MM.1S (cell line): ENCODE measurements at regions not wholly inside any gene's neighbourhood (a gene's known extent, or its start where the extent isn't known, plus 50 kb on each side); places are given as distances from the start of the nearest gene placed in this dataset.
"Not testable (repeated sequence)": the region's sequence is repeated elsewhere in the genome, so short reads cannot be mapped to it uniquely, and the experiment has no call there.

ENCODE experiments used
- CTCF ChIP-seq: fragments of 300-600 bp; sonication (generic); IDR thresholded peaks from 2 replicates; pipeline ENCODE4 v1.5.1; 2016; ENCODE audit warnings: antibody characterized with exemption, low read length, mixed read lengths
- EZH2 ChIP-seq: fragments of 300-600 bp; sonication (generic); optimal IDR thresholded peaks from 2 replicates; pipeline ENCODE3; 2017; ENCODE audit warnings: low read depth, mild to moderate bottlenecking, antibody characterized with exemption, low read length, mixed read lengths
- EZH2phosphoT487 ChIP-seq: fragments of 300-600 bp; sonication (generic); IDR thresholded peaks from 2 replicates; pipeline ENCODE4 v1.6.1; 2018; ENCODE audit warnings: antibody characterized with exemption, low read length

- TF ChIP-seq EZH2, CTCF, EZH2phosphoT487: not testable (repeated sequence)
Observed at GRCh38 chr17:63287006-63287405, 159.1 kb downstream of the CYB561 start.
